Transverse colon (tissue), 4 donors: ENCODE measurements at regions not wholly inside any gene's neighbourhood (a gene's known extent, or its start where the extent isn't known, plus 50 kb on each side); places are given as distances from the start of the nearest gene placed in this dataset.
"Not testable (repeated sequence)": the region's sequence is repeated elsewhere in the genome, so short reads cannot be mapped to it uniquely, and the experiment has no call there.

Source experiments
- DNase-seq: peaks from one replicate; pipeline ENCODE4 v3.0.0-alpha.2; 2019
- H3K27ac ChIP-seq, 4 donors: fragments of 200-600 bp; sonication (generic); 2 replicates each; pipeline ENCODE4 v1.5.1; 2016 to 2018; ENCODE audit warnings: inconsistent platforms in 4 of 4
- H3K27me3 ChIP-seq: fragments of 200-600 bp; sonication (generic); 2 replicates; pipeline ENCODE4 v1.5.1; 2017; ENCODE audit warnings: inconsistent platforms
- H3K36me3 ChIP-seq, 4 donors: fragments of 200-600 bp; sonication (generic); 2 replicates each; pipeline ENCODE4 v1.5.1; 2017 to 2019; ENCODE audit warnings: inconsistent platforms in 4 of 4
- H3K4me1 ChIP-seq, 4 donors: fragments of 200-600 bp; sonication (generic); 2 replicates each; pipeline ENCODE4 v1.5.1; 2017 to 2020; ENCODE audit warnings: inconsistent platforms in 4 of 4
- H3K4me3 ChIP-seq, 4 donors: fragments of 200-600 bp; sonication (generic); 1 replicate in 1 of 4; 2 replicates in 3 of 4; pipeline versions ENCODE4 v1.5.1 to v1.6.1; 2017 to 2019; ENCODE audit warnings: inconsistent platforms in 4 of 4
- H3K9me3 ChIP-seq, 2 donors: fragments of 200-600 bp; sonication (generic); 2 replicates each; pipeline ENCODE4 v1.5.1; 2017 to 2019; ENCODE audit warnings: inconsistent platforms in 2 of 2
- CTCF ChIP-seq, 5 experiments: fragments of 200-600 bp in 3 of 5; fragments of 450-650 bp in 2 of 5; sonication (generic) in 3 of 5; IDR thresholded peaks; 1 replicate in 2 of 5; 2 replicates in 3 of 5; pipeline ENCODE4 v1.5.1; 2016 to 2017; ENCODE audit warnings: antibody characterized with exemption in 5 of 5, inconsistent platforms in 3 of 5, mild to moderate bottlenecking in 2 of 5, moderate library complexity in 1 of 5
- EP300 ChIP-seq: sonication (generic); formaldehyde crosslinking; IDR thresholded peaks from one replicate; pipeline ENCODE4 v1.6.1; 2017; ENCODE audit warnings: antibody characterized with exemption, low read depth
- POLR2A ChIP-seq: fragments of 450-650 bp; IDR thresholded peaks from one replicate; pipeline ENCODE4 v1.6.1; 2016; ENCODE audit warnings: antibody characterized with exemption, mild to moderate bottlenecking, moderate library complexity
- POLR2AphosphoS5 ChIP-seq, 3 donors: sonication (generic); formaldehyde crosslinking; IDR thresholded peaks; one replicate each; pipeline ENCODE4 v1.6.1; 2016; ENCODE audit warnings: antibody characterized with exemption in 3 of 3
- WGBS, 2 donors: methylation state at CpG; one replicate each; pipeline ENCODE4 v1.1.5; 2018; ENCODE audit warnings: low coverage in 1 of 2; 5-methylcytosine and 5-hydroxymethylcytosine counted together
- in situ Hi-C, 4 donors: fragments of 200-750 bp; cut with MboI; loops; one replicate each; pipeline versions ENCODE4 v1.15.0 to v1.15.1; 2017; ENCODE audit warnings: low sequenced_read_pairs in 3 of 4, low pct_ligation_motif_present in 1 of 4, low pct_unique_long_range_greater_than_20kb in 1 of 4
- intact Hi-C: fragments of 100-400 bp; cut with DNase I; formaldehyde crosslinking; loops from one replicate; pipeline ENCODE4 v1.15.1; 2023; ENCODE audit warnings: low total_unique reads

GRCh38 chr1:170804879-170805278, 130.5 kb upstream of the MROH9 start:
- DNase-seq = no peak
- Histone ChIP-seq H3K27me3 (no peaks in the 10 kb centered on the region), H3K4me3 (no peak overlapping the region), H3K9me3 (no peaks in the 10 kb centered on the region), H3K27ac (no peak overlapping the region), H3K4me1 (no peaks in the 10 kb centered on the region), H3K36me3 (no peaks in the 10 kb centered on the region)
- 87% methylated on average over 4 of the region's 4 CpGs for WGBS, 2 donors
- TF ChIP-seq POLR2AphosphoS5 (IDR thresholded peaks at IDR 0.05) = no peak
- intact Hi-C loops (no loop called here), in situ Hi-C loops (no loop called here)

GRCh38 chr1:170806961-170807360, 128.4 kb upstream of the MROH9 start:
- intact Hi-C loops = no loop called here
- no peak for DNase-seq
- no peaks in the 10 kb centered on the region for H3K27me3 ChIP-seq
- WGBS, 2 donors = 78 to 82% methylated on average over 3 of the region's 3 CpGs
- no peak overlapping the region for H3K4me3 ChIP-seq
- H3K4me1 ChIP-seq = no peaks in the 10 kb centered on the region
- no peak for TF ChIP-seq CTCF (IDR thresholded peaks at IDR 0.05)
- H3K9me3 ChIP-seq = no peaks in the 10 kb centered on the region
- H3K36me3 ChIP-seq = no peaks in the 10 kb centered on the region
- H3K27ac ChIP-seq = no peak overlapping the region
- in situ Hi-C loops = no loop called here

- intact Hi-C loops (no loop called here), in situ Hi-C loops (no loop called here)
- no peaks in the 10 kb centered on the region for H3K4me1 ChIP-seq
- H3K27ac ChIP-seq = no peak overlapping the region
- H3K9me3 ChIP-seq = no peaks in the 10 kb centered on the region
- no peaks in the 10 kb centered on the region for H3K36me3 ChIP-seq
- H3K4me3 ChIP-seq = no peak overlapping the region
- TF ChIP-seq CTCF (IDR thresholded peaks at IDR 0.05) (no peak), POLR2AphosphoS5 (IDR thresholded peaks at IDR 0.05) (no peak), EP300 (no peak), POLR2A (no peak)
- no peak for DNase-seq
- H3K27me3 ChIP-seq = no peaks in the 10 kb centered on the region
- 91 to 100% methylated on average over 3 to 4 of the region's 4 CpGs for WGBS, 2 donors
These were observed 127.9 kb upstream of the MROH9 start for GRCh38 chr1:170807432-170807831.

- Histone ChIP-seq H3K9me3 (no peaks in the 10 kb centered on the region), H3K4me1 (no peaks in the 10 kb centered on the region), H3K27ac (no peak overlapping the region), H3K4me3 (no peak overlapping the region), H3K36me3 (no peaks in the 10 kb centered on the region), H3K27me3 (no peaks in the 10 kb centered on the region)
- TF ChIP-seq EP300 (no peak), CTCF (IDR thresholded peaks at IDR 0.05) (no peak), POLR2AphosphoS5 (IDR thresholded peaks at IDR 0.05) (no peak), POLR2A (no peak)
- in situ Hi-C loops = no loop called here
- 51 to 59% methylated on average over 3 of the region's 3 CpGs for whole genome bisulfite sequencing, 2 donors
- DNase-seq = no peak
- intact Hi-C loops = no loop called here
These were observed 127.0 kb upstream of the MROH9 start for GRCh38 chr1:170808216-170808885.

GRCh38 chr1:170811013-170811412, 124.3 kb upstream of the MROH9 start:
- intact Hi-C loops, H3K27me3 ChIP-seq, H3K27ac ChIP-seq, H3K4me3 ChIP-seq, H3K9me3 ChIP-seq, H3K4me1 ChIP-seq, DNase-seq, in situ Hi-C loops, H3K36me3 ChIP-seq: not testable (repeated sequence)
- 81% methylated on average over 7 of the region's 7 CpGs; no CpG with 5 or more reads in 1 of the 2 donors for WGBS, 2 donors
